Keratinocyte (primary cell): ENCODE measurements at regions not wholly inside any gene's neighbourhood (a gene's known extent, or its start where the extent isn't known, plus 50 kb on each side); places are given as distances from the start of the nearest gene placed in this dataset.

Source experiments
- DNase-seq: peaks from one replicate; pipeline ENCODE4 v3.0.0-alpha.2; 2011; ENCODE audit warnings: low read depth, missing footprints, low spot score
- FAIRE-seq: peaks from 2 replicates; lab custom pipeline; 2011; peaks lifted over from hg19 to GRCh38; lab: Jason Lieb, UNC
- H2AFZ ChIP-seq: 2 replicates; pipeline ENCODE4 v1.6.0; 2012; ENCODE audit warnings: low read length, control low read depth, inconsistent platforms; ENCODE audit not compliant: control insufficient read depth
- H3K27ac ChIP-seq: 2 replicates; pipeline ENCODE4 v1.5.1; 2011; ENCODE audit warnings: low read length; ENCODE audit not compliant: control insufficient read depth, insufficient read depth
- H3K27me3 ChIP-seq: 3 replicates; pipeline ENCODE4 v1.6.0; 2011; ENCODE audit warnings: low read length; ENCODE audit not compliant: control insufficient read depth, insufficient read depth; ENCODE audit errors: extremely low read depth
- H3K36me3 ChIP-seq, 2 experiments: 2 replicates in 1 of 2; 3 replicates in 1 of 2; pipeline ENCODE4 v1.5.1; 2011; ENCODE audit warnings: low read length in 2 of 2, mild to moderate bottlenecking in 1 of 2; ENCODE audit not compliant: control insufficient read depth in 2 of 2, insufficient read depth in 2 of 2; ENCODE audit errors: extremely low read depth in 1 of 2
- H3K4me1 ChIP-seq: 3 replicates; pipeline ENCODE4 v1.5.1; 2011; ENCODE audit warnings: low read length; ENCODE audit not compliant: control insufficient read depth, insufficient read depth; ENCODE audit errors: extremely low read depth
- H3K4me2 ChIP-seq: 3 replicates; pipeline ENCODE4 v1.6.0; 2011; ENCODE audit warnings: low read depth, low read length; ENCODE audit not compliant: control insufficient read depth, insufficient read depth; ENCODE audit errors: extremely low read depth
- H3K4me3 ChIP-seq, 3 experiments: fragments of 200-600 bp in 1 of 3; sonication (generic) in 1 of 3; 2 replicates in 2 of 3; 3 replicates in 1 of 3; pipeline ENCODE4 v1.5.1; 2011 to 2016; ENCODE audit warnings: low read length in 3 of 3, mild to moderate bottlenecking in 3 of 3, control low read depth in 2 of 3, inconsistent platforms in 1 of 3, low read depth in 1 of 3, mixed read lengths in 1 of 3, mixed run types in 1 of 3, moderate library complexity in 1 of 3; ENCODE audit not compliant: control insufficient read depth in 2 of 3, insufficient read depth in 2 of 3; ENCODE audit errors: extremely low read depth in 1 of 3
- H3K79me2 ChIP-seq: 2 replicates; pipeline ENCODE4 v1.6.0; 2012; ENCODE audit warnings: low read length; ENCODE audit not compliant: control insufficient read depth, insufficient read depth
- H3K9ac ChIP-seq: 3 replicates; pipeline ENCODE4 v1.6.0; 2011; ENCODE audit warnings: low read length; ENCODE audit not compliant: control insufficient read depth, insufficient read depth; ENCODE audit errors: extremely low read depth
- H3K9me1 ChIP-seq: 3 replicates; pipeline ENCODE4 v1.6.0; 2011; ENCODE audit warnings: low read length; ENCODE audit not compliant: control insufficient read depth, insufficient read depth; ENCODE audit errors: extremely low read depth
- H3K9me3 ChIP-seq: 2 replicates; pipeline ENCODE4 v1.5.1; 2012; ENCODE audit warnings: low read depth, low read length; ENCODE audit not compliant: control insufficient read depth
- H4K20me1 ChIP-seq: 3 replicates; pipeline ENCODE4 v1.6.0; 2011; ENCODE audit warnings: low read length; ENCODE audit not compliant: control insufficient read depth, insufficient read depth; ENCODE audit errors: extremely low read depth
- EZH2 ChIP-seq: IDR thresholded peaks from one replicate; pipeline ENCODE4 v1.6.1; 2012; ENCODE audit warnings: inconsistent platforms, mild to moderate bottlenecking, low read length, moderate library complexity
- dilution Hi-C: fragments of 300-500 bp; cut with MboI; formaldehyde crosslinking; loops from one replicate; pipeline ENCODE4 v1.7.0; 2020; ENCODE audit warnings: low sequenced_read_pairs; ENCODE audit not compliant: extremely low pct_ligation_motif_present
- TF ChIP-seq, protein P1 (sequence below), 3 experiments: IDR thresholded peaks in 1 of 3; conservative IDR thresholded peaks in 1 of 3; optimal IDR thresholded peaks in 1 of 3; 2 replicates in 2 of 3; 3 replicates in 1 of 3; pipeline versions ENCODE3 to v1.5.1; 2011; ENCODE audit warnings: low read length in 3 of 3, mild to moderate bottlenecking in 3 of 3, moderate library complexity in 2 of 3, control low read depth in 1 of 3, inconsistent platforms in 1 of 3; ENCODE audit not compliant: insufficient read depth in 2 of 3; ENCODE audit errors: extremely low read depth in 1 of 3

DNA sequence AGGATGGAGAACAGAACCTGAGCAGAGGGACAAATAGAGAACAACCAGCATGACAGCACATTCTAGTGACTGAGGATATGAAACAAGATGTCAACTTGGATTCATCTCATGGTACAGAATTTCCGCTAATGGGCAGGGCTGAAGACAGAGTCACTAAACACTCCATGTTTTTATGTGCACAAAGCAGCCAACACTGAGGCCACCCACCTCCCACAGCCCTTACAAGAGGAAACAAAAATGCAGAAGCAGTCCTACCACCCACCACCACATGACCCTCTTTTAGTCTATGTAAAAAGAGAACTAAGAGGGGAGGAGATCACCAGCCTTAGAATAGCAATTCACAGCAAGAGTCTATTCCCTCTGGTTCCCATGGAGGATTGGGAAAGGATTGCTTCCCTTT lies 131.4 kb upstream of the UBE2E2 start:
- Histone ChIP-seq H3K79me2 (no peaks in the 10 kb centered on the region), H2AFZ (no peak overlapping the region), H3K27ac (no peak overlapping the region), H3K36me3 (no peaks in the 10 kb centered on the region), H3K4me2 (no peak overlapping the region), H3K4me1 (no peaks in the 10 kb centered on the region), H3K27me3 (peaks cover 20% of the 10 kb centered on the region), H3K4me3 (no peak overlapping the region), H3K9me3 (no peaks in the 10 kb centered on the region), H4K20me1 (no peaks in the 10 kb centered on the region), H3K9me1 (no peaks in the 10 kb centered on the region), H3K9ac (no peak overlapping the region)
- FAIRE-seq (no peak), DNase-seq (no peak)
- TF ChIP-seq, protein P1, sequence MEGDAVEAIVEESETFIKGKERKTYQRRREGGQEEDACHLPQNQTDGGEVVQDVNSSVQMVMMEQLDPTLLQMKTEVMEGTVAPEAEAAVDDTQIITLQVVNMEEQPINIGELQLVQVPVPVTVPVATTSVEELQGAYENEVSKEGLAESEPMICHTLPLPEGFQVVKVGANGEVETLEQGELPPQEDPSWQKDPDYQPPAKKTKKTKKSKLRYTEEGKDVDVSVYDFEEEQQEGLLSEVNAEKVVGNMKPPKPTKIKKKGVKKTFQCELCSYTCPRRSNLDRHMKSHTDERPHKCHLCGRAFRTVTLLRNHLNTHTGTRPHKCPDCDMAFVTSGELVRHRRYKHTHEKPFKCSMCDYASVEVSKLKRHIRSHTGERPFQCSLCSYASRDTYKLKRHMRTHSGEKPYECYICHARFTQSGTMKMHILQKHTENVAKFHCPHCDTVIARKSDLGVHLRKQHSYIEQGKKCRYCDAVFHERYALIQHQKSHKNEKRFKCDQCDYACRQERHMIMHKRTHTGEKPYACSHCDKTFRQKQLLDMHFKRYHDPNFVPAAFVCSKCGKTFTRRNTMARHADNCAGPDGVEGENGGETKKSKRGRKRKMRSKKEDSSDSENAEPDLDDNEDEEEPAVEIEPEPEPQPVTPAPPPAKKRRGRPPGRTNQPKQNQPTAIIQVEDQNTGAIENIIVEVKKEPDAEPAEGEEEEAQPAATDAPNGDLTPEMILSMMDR (optimal IDR thresholded peaks at IDR 0.05 in 1 of 3, IDR thresholded peaks at IDR 0.05 in 1 of 3, conservative IDR thresholded peaks at IDR 0.05 in 1 of 3; ENCODE audit: extremely low read depth in 1 of 3, insufficient read depth in 2 of 3, low read length in 3 of 3) = no peak
- no peak for TF ChIP-seq EZH2
- dilution Hi-C loops = no loop called here

DNA sequence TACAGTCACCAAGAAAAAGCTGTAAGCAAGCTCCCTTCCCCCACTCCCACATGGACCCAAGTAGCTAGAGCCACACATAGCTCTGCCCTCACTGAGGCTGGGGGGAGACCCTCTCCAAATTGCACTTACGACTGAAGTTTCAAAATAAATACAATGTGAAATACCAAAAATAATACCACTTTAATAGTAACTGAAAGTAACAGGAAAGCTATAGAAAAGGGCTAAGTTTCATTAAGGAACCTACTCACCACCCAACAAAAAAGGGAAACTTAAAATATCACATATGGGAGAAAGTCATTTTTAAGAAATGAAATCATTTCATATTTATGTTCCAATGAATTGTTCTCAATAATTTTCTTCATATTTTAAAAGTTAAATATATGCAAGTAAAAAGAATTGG lies 130.4 kb upstream of the UBE2E2 start:
- Histone ChIP-seq H3K27ac (no peak overlapping the region), H3K9me3 (no peaks in the 10 kb centered on the region), H4K20me1 (no peaks in the 10 kb centered on the region), H3K4me2 (no peak overlapping the region), H3K27me3 (peaks cover 20% of the 10 kb centered on the region), H2AFZ (no peak overlapping the region), H3K4me1 (peaks cover 4% of the 10 kb centered on the region), H3K9me1 (no peaks in the 10 kb centered on the region), H3K9ac (no peak overlapping the region), H3K36me3 (no peaks in the 10 kb centered on the region), H3K4me3 (no peak overlapping the region), H3K79me2 (no peaks in the 10 kb centered on the region)
- FAIRE-seq (no peak), DNase-seq (no peak)
- TF ChIP-seq, protein P1 (optimal IDR thresholded peaks at IDR 0.05 in 1 of 3, IDR thresholded peaks at IDR 0.05 in 1 of 3, conservative IDR thresholded peaks at IDR 0.05 in 1 of 3; ENCODE audit: extremely low read depth in 1 of 3, insufficient read depth in 2 of 3, low read length in 3 of 3) = no peak
- no peak for TF ChIP-seq EZH2
- dilution Hi-C loops = no loop called here
